Thyroid gland (tissue), 4 donors: ENCODE measurements at regions not wholly inside any gene's neighbourhood (a gene's known extent, or its start where the extent isn't known, plus 50 kb on each side); places are given as distances from the start of the nearest gene placed in this dataset.

Experiments used
- POLR2A ChIP-seq, 2 donors: fragments of 450-650 bp; IDR thresholded peaks; one replicate each; pipeline ENCODE4 v1.6.1; 2017; ENCODE audit warnings: antibody characterized with exemption in 2 of 2, mild to moderate bottlenecking in 2 of 2, moderate library complexity in 1 of 2
- TF ChIP-seq, protein P1 (sequence below), 6 experiments: fragments of 200-600 bp in 3 of 6; fragments of 450-650 bp in 3 of 6; sonication (generic) in 3 of 6; IDR thresholded peaks; one replicate each; pipeline ENCODE4 v1.5.1; 2016 to 2019; ENCODE audit warnings: antibody characterized with exemption in 6 of 6, mild to moderate bottlenecking in 2 of 6, inconsistent platforms in 1 of 6, moderate library complexity in 1 of 6

- TF ChIP-seq, protein P1, sequence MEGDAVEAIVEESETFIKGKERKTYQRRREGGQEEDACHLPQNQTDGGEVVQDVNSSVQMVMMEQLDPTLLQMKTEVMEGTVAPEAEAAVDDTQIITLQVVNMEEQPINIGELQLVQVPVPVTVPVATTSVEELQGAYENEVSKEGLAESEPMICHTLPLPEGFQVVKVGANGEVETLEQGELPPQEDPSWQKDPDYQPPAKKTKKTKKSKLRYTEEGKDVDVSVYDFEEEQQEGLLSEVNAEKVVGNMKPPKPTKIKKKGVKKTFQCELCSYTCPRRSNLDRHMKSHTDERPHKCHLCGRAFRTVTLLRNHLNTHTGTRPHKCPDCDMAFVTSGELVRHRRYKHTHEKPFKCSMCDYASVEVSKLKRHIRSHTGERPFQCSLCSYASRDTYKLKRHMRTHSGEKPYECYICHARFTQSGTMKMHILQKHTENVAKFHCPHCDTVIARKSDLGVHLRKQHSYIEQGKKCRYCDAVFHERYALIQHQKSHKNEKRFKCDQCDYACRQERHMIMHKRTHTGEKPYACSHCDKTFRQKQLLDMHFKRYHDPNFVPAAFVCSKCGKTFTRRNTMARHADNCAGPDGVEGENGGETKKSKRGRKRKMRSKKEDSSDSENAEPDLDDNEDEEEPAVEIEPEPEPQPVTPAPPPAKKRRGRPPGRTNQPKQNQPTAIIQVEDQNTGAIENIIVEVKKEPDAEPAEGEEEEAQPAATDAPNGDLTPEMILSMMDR (IDR thresholded peaks at IDR 0.05), result no peak
- no peak for TF ChIP-seq POLR2A (IDR thresholded peaks at IDR 0.05)
Observed at GRCh38 chr3:145177828-145178227, 983.2 kb downstream of the PLOD2 start.
